Activated B cell treated with CpG ODN at 0.5 μM for 24 hours (primary cell): ENCODE measurements at regions not wholly inside any gene's neighbourhood (a gene's known extent, or its start where the extent isn't known, plus 50 kb on each side); places are given as distances from the start of the nearest gene placed in this dataset.

Experiments used
- ATAC-seq: fragments of 200-7000 bp; cut with Tn5 transposase; one replicate; pipeline ENCODE4 v1.10.0; 2021; ENCODE audit warnings: low read depth, mild to moderate bottlenecking, moderate library complexity
- CTCF ChIA-PET: fragments of 350-600 bp; sonication (Branson Sonifier 250); formaldehyde crosslinking; loops from one replicate; lab custom pipeline; 2021; ENCODE audit warnings: antibody characterized with exemption; lab: Charles Lee
- POLR2A ChIA-PET: fragments of 350-600 bp; sonication (Branson Sonifier 250); formaldehyde crosslinking; loops from one replicate; lab custom pipeline; 2021; ENCODE audit warnings: antibody characterized with exemption; lab: Charles Lee
- DNase-seq: peaks from one replicate; pipeline ENCODE4 v3.0.0; 2022
- H3K27ac Mint-ChIP-seq: one replicate; pipeline ENCODE4 v1.8.0; 2020; ENCODE audit warnings: mixed read lengths
- H3K27me3 Mint-ChIP-seq: one replicate; pipeline ENCODE4 v1.8.0; 2021; ENCODE audit warnings: mixed read lengths
- H3K36me3 Mint-ChIP-seq: one replicate; pipeline ENCODE4 v1.8.0; 2021; ENCODE audit warnings: low read depth, mixed read lengths
- H3K4me1 Mint-ChIP-seq: one replicate; pipeline ENCODE4 v1.8.0; 2021; ENCODE audit warnings: mixed read lengths
- H3K4me3 Mint-ChIP-seq: one replicate; pipeline ENCODE4 v1.8.0; 2020; ENCODE audit warnings: mild to moderate bottlenecking, mixed read lengths
- H3K9me3 Mint-ChIP-seq: one replicate; pipeline ENCODE4 v1.8.0; 2020; ENCODE audit warnings: mixed read lengths
- CTCF ChIP-seq: fragments of 200-600 bp; IDR thresholded peaks from one replicate; pipeline ENCODE4 v1.8.0; 2022; ENCODE audit warnings: antibody characterized with exemption, mild to moderate bottlenecking
- intact Hi-C: fragments of 100-400 bp; cut with micrococcal nuclease; formaldehyde crosslinking; loops from one replicate; pipeline ENCODE4 v1.15.1; 2024

GRCh38 chr6:15948930-15949900, 179.7 kb upstream of the MYLIP start:
- Mint-ChIP-seq H3K27me3 (no peaks in the 10 kb centered on the region), H3K4me3 (no peak overlapping the region), H3K9me3 (no peaks in the 10 kb centered on the region), H3K36me3 (no peaks in the 10 kb centered on the region), H3K27ac (no peak overlapping the region), H3K4me1 (peaks cover 19% of the 10 kb centered on the region)
- no peak for ATAC-seq
- POLR2A ChIA-PET: no interaction called here
- TF ChIP-seq CTCF: no peak
- CTCF ChIA-PET: no interaction called here
- DNase-seq: no peak
- intact Hi-C loops: no loop called here

- Mint-ChIP-seq H3K36me3 (no peaks in the 10 kb centered on the region), H3K27ac (no peak overlapping the region), H3K9me3 (no peaks in the 10 kb centered on the region), H3K27me3 (no peaks in the 10 kb centered on the region), H3K4me1 (peaks cover 12% of the 10 kb centered on the region), H3K4me3 (no peak overlapping the region)
- intact Hi-C loops: no loop called here
- ATAC-seq (no peak), DNase-seq (no peak)
- ChIA-PET CTCF (no interaction called here), POLR2A (no interaction called here)
- TF ChIP-seq CTCF: no peak
Measured at GRCh38 chr6:15947923-15948322, 181.0 kb upstream of the MYLIP start.

- no peaks in the 10 kb centered on the region for H3K36me3 Mint-ChIP-seq
- ChIA-PET POLR2A (no interaction called here), CTCF (no interaction called here)
- ATAC-seq (no peak), DNase-seq (no peak)
- no peaks in the 10 kb centered on the region for H3K9me3 Mint-ChIP-seq
- H3K27me3 Mint-ChIP-seq: no peaks in the 10 kb centered on the region
- H3K27ac Mint-ChIP-seq: no peak overlapping the region
- no peak overlapping the region for H3K4me3 Mint-ChIP-seq
- intact Hi-C loops: no loop called here
- TF ChIP-seq CTCF: no peak
- H3K4me1 Mint-ChIP-seq: peaks cover 12% of the 10 kb centered on the region
Measured at GRCh38 chr6:15947436-15947835, 181.4 kb upstream of the MYLIP start.

GRCh38 chr6:15946701-15947385, 182.0 kb upstream of the MYLIP start:
- Mint-ChIP-seq H3K4me1 (peaks cover 9% of the 10 kb centered on the region), H3K27ac (no peak overlapping the region), H3K9me3 (no peaks in the 10 kb centered on the region), H3K36me3 (no peaks in the 10 kb centered on the region), H3K4me3 (no peak overlapping the region), H3K27me3 (no peaks in the 10 kb centered on the region)
- no peak for TF ChIP-seq CTCF
- CTCF ChIA-PET: no interaction called here
- ATAC-seq: no peak
- POLR2A ChIA-PET: no interaction called here
- no peak for DNase-seq
- intact Hi-C loops: no loop called here

- ATAC-seq (no peak), DNase-seq (no peak)
- no peaks in the 10 kb centered on the region for H3K27me3 Mint-ChIP-seq
- no peaks in the 10 kb centered on the region for H3K36me3 Mint-ChIP-seq
- intact Hi-C loops: no loop called here
- POLR2A ChIA-PET: no interaction called here
- no peak overlapping the region for H3K4me3 Mint-ChIP-seq
- H3K9me3 Mint-ChIP-seq: no peaks in the 10 kb centered on the region
- H3K4me1 Mint-ChIP-seq: no peaks in the 10 kb centered on the region
- CTCF ChIA-PET: no interaction called here
- TF ChIP-seq CTCF: no peak
- H3K27ac Mint-ChIP-seq: no peak overlapping the region
Measured at GRCh38 chr6:15945593-15946159, 183.2 kb upstream of the MYLIP start.
